ENCODE measurements at regions not wholly inside any gene's neighbourhood (a gene's known extent, or its start where the extent isn't known, plus 50 kb on each side); places are given as distances from the start of the nearest gene placed in this dataset.

DNA sequence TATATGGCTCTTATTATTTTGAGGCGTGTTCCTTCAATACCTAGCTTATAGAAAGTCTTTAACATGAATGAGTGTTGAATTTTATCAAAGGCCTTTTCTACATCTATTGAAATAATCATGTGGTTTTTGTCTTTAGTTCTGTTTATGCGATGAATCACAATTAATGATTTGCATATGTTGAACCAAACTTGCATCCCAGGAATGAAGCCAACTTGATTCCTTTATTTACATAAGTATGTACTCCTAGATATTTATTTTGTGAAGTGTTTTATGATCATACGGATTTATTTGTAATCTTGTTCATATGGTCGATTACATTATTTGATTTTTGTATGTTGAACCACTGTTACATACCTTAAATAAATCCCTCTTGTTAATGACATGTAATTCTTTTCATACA is 244.3 kb upstream of the KCND2 start:
- no peak for TF ChIP-seq POLR2A (IDR thresholded peaks at IDR 0.05)
- TF ChIP-seq, protein P1, sequence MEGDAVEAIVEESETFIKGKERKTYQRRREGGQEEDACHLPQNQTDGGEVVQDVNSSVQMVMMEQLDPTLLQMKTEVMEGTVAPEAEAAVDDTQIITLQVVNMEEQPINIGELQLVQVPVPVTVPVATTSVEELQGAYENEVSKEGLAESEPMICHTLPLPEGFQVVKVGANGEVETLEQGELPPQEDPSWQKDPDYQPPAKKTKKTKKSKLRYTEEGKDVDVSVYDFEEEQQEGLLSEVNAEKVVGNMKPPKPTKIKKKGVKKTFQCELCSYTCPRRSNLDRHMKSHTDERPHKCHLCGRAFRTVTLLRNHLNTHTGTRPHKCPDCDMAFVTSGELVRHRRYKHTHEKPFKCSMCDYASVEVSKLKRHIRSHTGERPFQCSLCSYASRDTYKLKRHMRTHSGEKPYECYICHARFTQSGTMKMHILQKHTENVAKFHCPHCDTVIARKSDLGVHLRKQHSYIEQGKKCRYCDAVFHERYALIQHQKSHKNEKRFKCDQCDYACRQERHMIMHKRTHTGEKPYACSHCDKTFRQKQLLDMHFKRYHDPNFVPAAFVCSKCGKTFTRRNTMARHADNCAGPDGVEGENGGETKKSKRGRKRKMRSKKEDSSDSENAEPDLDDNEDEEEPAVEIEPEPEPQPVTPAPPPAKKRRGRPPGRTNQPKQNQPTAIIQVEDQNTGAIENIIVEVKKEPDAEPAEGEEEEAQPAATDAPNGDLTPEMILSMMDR (IDR thresholded peaks at IDR 0.05): no peak

Measured in heart left ventricle (tissue), 13 donors.